ENCODE measurements at regions not wholly inside any gene's neighbourhood (a gene's known extent, or its start where the extent isn't known, plus 50 kb on each side); places are given as distances from the start of the nearest gene placed in this dataset.

DNA sequence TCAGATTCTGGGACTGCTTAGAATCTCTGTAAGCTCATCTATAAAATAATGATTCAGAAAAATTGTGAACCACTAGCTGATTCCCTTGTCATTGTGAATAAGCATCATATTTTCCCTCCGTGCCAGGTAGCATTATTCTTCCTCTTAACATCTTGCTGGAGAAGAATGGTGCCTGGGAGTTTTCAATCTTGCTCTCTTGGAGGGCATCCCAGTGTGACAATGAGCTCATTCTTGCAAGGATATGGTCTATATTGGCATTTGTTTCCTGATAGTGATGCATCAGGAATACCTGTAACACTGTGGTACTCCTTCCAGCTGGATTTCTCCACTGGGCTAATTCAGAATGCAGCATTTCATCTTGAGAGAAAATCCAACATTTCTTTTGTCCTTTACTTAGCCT, 126.4 kb upstream of the ITGB1 start:
- TF ChIP-seq, protein P1, sequence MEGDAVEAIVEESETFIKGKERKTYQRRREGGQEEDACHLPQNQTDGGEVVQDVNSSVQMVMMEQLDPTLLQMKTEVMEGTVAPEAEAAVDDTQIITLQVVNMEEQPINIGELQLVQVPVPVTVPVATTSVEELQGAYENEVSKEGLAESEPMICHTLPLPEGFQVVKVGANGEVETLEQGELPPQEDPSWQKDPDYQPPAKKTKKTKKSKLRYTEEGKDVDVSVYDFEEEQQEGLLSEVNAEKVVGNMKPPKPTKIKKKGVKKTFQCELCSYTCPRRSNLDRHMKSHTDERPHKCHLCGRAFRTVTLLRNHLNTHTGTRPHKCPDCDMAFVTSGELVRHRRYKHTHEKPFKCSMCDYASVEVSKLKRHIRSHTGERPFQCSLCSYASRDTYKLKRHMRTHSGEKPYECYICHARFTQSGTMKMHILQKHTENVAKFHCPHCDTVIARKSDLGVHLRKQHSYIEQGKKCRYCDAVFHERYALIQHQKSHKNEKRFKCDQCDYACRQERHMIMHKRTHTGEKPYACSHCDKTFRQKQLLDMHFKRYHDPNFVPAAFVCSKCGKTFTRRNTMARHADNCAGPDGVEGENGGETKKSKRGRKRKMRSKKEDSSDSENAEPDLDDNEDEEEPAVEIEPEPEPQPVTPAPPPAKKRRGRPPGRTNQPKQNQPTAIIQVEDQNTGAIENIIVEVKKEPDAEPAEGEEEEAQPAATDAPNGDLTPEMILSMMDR (IDR thresholded peaks at IDR 0.05; ENCODE audit: borderline replicate concordance, extremely low read depth, low read length, poor library complexity, severe bottlenecking): no peak
- TF ChIP-seq EZH2 (IDR thresholded peaks at IDR 0.05; ENCODE audit: borderline replicate concordance, low read depth, low read length, severe bottlenecking): no peak
